ENCODE measurements at regions not wholly inside any gene's neighbourhood (a gene's known extent, or its start where the extent isn't known, plus 50 kb on each side); places are given as distances from the start of the nearest gene placed in this dataset.

DNA sequence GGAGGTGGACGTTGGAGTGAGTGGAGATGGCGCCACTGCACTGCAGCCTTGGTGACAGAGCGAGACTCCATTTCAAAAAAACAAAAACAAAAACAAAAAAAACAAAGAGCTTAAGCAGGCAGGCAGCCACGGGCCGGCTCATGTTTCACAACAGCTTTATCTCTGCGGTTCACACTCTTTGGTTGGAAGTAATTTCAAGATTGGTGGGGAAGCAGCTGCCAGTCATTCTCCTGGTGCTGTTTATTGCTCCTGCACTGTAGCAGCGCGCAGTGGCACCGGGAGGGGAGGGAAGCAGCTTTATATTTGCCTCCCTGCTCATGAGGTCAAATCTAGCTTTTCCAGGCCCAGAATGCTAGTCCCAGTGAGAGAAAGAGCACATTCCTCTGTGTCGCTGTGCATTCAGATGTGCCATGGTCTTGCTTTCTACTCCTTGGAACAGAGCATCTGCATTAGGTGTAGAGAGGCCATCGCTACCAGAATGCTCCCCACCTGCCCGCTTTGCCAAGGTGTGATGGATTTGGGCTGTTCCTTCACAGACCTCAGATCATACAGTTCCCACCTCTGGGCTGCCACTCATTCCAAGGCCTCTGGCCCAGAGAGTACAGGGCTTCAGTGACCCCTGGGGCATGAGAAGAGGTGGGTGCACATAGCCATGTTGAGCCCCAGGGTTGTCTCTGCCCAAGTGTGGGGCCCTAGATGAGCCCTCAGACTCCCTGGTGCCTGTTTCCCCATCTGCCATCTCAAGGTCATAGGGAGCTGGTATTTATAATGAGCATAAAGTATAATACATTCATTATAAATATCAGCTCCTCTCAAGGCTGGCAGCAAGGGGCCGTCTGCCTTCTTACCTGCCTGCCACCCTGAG is 270.4 kb downstream of the MED10 start:
- no peaks in the 10 kb centered on the region for H3K9me2 ChIP-seq (replicated peaks; ENCODE audit: low read length)
- H3K4me3 ChIP-seq (ENCODE audit: low read length), result no peak overlapping the region
- ChIA-PET CTCF (no interaction called here), POLR2A (ENCODE audit: unreplicated experiment) (no interaction called here)
- H3K9ac ChIP-seq (ENCODE audit: low read length), result no peak overlapping the region
- DNase-seq (no peak), ATAC-seq (no peak)
- H3K9me3 ChIP-seq (ENCODE audit: low read length), result no peaks in the 10 kb centered on the region
- H4K20me1 ChIP-seq (ENCODE audit: low read length), result no peaks in the 10 kb centered on the region
- H2AFZ ChIP-seq (ENCODE audit: low read length), result no peak overlapping the region
- no peak overlapping the region for H3K27ac ChIP-seq (ENCODE audit: low read length)
- H3K79me2 ChIP-seq (ENCODE audit: low read length), result no peaks in the 10 kb centered on the region
- TF ChIP-seq EZH2 (IDR thresholded peaks at IDR 0.05; ENCODE audit: low read length, unreplicated experiment) (no peak), EZH2phosphoT487 (IDR thresholded peaks at IDR 0.05; ENCODE audit: borderline replicate concordance, low read length) (no peak)
- TF ChIP-seq, protein P1, sequence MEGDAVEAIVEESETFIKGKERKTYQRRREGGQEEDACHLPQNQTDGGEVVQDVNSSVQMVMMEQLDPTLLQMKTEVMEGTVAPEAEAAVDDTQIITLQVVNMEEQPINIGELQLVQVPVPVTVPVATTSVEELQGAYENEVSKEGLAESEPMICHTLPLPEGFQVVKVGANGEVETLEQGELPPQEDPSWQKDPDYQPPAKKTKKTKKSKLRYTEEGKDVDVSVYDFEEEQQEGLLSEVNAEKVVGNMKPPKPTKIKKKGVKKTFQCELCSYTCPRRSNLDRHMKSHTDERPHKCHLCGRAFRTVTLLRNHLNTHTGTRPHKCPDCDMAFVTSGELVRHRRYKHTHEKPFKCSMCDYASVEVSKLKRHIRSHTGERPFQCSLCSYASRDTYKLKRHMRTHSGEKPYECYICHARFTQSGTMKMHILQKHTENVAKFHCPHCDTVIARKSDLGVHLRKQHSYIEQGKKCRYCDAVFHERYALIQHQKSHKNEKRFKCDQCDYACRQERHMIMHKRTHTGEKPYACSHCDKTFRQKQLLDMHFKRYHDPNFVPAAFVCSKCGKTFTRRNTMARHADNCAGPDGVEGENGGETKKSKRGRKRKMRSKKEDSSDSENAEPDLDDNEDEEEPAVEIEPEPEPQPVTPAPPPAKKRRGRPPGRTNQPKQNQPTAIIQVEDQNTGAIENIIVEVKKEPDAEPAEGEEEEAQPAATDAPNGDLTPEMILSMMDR (conservative IDR thresholded peaks at IDR 0.05; ENCODE audit: low read depth, low read length), result no peak
- H3K4me1 ChIP-seq (ENCODE audit: insufficient read depth, low read length), result peaks cover 5% of the 10 kb centered on the region; the same call in 1 of the 2 replicates
- no peaks in the 10 kb centered on the region for H3K36me3 ChIP-seq (ENCODE audit: low read depth, low read length)
- H3K4me2 ChIP-seq (ENCODE audit: low read length), result no peak overlapping the region
- H3F3A ChIP-seq (ENCODE audit: low read length, unreplicated experiment), result no peaks in the 10 kb centered on the region
- H3K27me3 ChIP-seq (ENCODE audit: low read length), result no peaks in the 10 kb centered on the region
- intact Hi-C loops (cut with micrococcal nuclease), result no loop called here
- BruUV-seq (replicated peaks), result no TSS peak

DNA sequence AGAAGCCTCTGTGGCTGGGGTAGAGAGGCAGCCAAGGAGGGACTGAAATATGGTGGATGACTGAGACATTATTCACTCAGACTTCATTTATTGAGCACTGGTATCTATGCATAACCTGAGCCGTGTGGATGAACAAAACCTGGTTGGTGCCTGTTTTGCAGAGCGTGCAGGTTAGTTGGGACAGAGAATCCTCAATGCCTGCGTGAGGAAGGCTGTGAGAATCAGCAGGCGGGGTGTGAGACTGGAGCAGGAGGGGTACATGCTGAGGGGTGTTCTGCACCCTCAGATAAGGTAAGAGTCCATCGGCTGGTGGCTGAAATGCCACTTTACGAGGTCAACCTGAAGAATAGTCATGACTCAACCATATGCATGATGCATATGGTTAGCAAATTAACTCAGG is 271.6 kb downstream of the MED10 start:
- Histone ChIP-seq H3K9me3 (ENCODE audit: low read length) (no peaks in the 10 kb centered on the region), H3K4me3 (ENCODE audit: low read length) (no peak overlapping the region), H3K36me3 (ENCODE audit: low read depth, low read length) (no peaks in the 10 kb centered on the region), H3K27me3 (ENCODE audit: low read length) (no peaks in the 10 kb centered on the region), H3K9me2 (replicated peaks; ENCODE audit: low read length) (no peaks in the 10 kb centered on the region), H3K79me2 (ENCODE audit: low read length) (no peaks in the 10 kb centered on the region), H3K27ac (ENCODE audit: low read length) (no peak overlapping the region), H4K20me1 (ENCODE audit: low read length) (no peaks in the 10 kb centered on the region), H3K4me2 (ENCODE audit: low read length) (no peak overlapping the region), H3K9ac (ENCODE audit: low read length) (no peak overlapping the region), H3K4me1 (ENCODE audit: insufficient read depth, low read length) (peaks cover 5% of the 10 kb centered on the region; the same call in 1 of the 2 replicates), H3F3A (ENCODE audit: low read length, unreplicated experiment) (no peaks in the 10 kb centered on the region), H2AFZ (ENCODE audit: low read length) (no peak overlapping the region)
- ATAC-seq, result no peak
- intact Hi-C loops (cut with micrococcal nuclease), result no loop called here
- DNase-seq, result peak; percentile 44
- no TSS peak for BruUV-seq (replicated peaks)
- POLR2A ChIA-PET (ENCODE audit: unreplicated experiment), result no interaction called here
- CTCF ChIA-PET, result no interaction called here
- TF ChIP-seq EZH2phosphoT487 (IDR thresholded peaks at IDR 0.05; ENCODE audit: borderline replicate concordance, low read length) (no peak), EZH2 (IDR thresholded peaks at IDR 0.05; ENCODE audit: low read length, unreplicated experiment) (no peak)
- TF ChIP-seq, protein P1 (conservative IDR thresholded peaks at IDR 0.05; ENCODE audit: low read depth, low read length), result no peak

DNA sequence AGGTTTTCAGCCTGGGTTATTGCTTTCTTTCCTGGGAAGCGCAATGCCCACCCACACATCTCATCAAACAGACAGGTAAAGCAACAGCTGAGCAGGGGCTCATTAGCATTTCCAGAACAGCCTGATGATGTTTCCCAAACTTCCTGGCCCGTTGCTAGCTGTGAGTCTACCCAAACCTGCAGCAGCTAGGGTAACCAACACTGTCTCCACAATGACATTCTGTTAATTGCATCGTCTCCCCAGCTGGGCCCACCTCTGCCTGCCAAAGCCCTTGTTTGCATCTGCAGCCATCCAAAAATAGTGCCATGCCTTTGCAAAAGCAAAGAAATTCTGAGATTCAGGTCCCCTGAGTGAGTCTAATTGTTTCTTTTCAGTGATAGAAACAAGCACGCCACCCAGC is 273.0 kb downstream of the MED10 start:
- Histone ChIP-seq H4K20me1 (ENCODE audit: low read length) (no peaks in the 10 kb centered on the region), H3K9me3 (ENCODE audit: low read length) (no peaks in the 10 kb centered on the region), H3K27ac (ENCODE audit: low read length) (no peak overlapping the region), H3K4me1 (ENCODE audit: insufficient read depth, low read length) (peaks cover 5% of the 10 kb centered on the region; the same call in 1 of the 2 replicates), H3K27me3 (ENCODE audit: low read length) (no peaks in the 10 kb centered on the region), H3K4me2 (ENCODE audit: low read length) (no peak overlapping the region), H3K9ac (ENCODE audit: low read length) (no peak overlapping the region), H3K36me3 (ENCODE audit: low read depth, low read length) (no peaks in the 10 kb centered on the region), H3K79me2 (ENCODE audit: low read length) (no peaks in the 10 kb centered on the region), H3K4me3 (ENCODE audit: low read length) (no peak overlapping the region), H3K9me2 (replicated peaks; ENCODE audit: low read length) (no peaks in the 10 kb centered on the region), H3F3A (ENCODE audit: low read length, unreplicated experiment) (no peaks in the 10 kb centered on the region), H2AFZ (ENCODE audit: low read length) (no peak overlapping the region)
- CTCF ChIA-PET, result no interaction called here
- DNase-seq (no peak), ATAC-seq (no peak)
- BruUV-seq (replicated peaks), result no TSS peak
- TF ChIP-seq, protein P1 (conservative IDR thresholded peaks at IDR 0.05; ENCODE audit: low read depth, low read length), result no peak
- TF ChIP-seq EZH2 (IDR thresholded peaks at IDR 0.05; ENCODE audit: low read length, unreplicated experiment) (no peak), EZH2phosphoT487 (IDR thresholded peaks at IDR 0.05; ENCODE audit: borderline replicate concordance, low read length) (no peak)
- intact Hi-C loops (cut with micrococcal nuclease), result no loop called here
- POLR2A ChIA-PET (ENCODE audit: unreplicated experiment), result no interaction called here

Data from PC-3 (cell line).